ENCODE measurements at regions not wholly inside any gene's neighbourhood (a gene's known extent, or its start where the extent isn't known, plus 50 kb on each side); places are given as distances from the start of the nearest gene placed in this dataset.
"Not testable (repeated sequence)": the region's sequence is repeated elsewhere in the genome, so short reads cannot be mapped to it uniquely, and the experiment has no call there.

DNA sequence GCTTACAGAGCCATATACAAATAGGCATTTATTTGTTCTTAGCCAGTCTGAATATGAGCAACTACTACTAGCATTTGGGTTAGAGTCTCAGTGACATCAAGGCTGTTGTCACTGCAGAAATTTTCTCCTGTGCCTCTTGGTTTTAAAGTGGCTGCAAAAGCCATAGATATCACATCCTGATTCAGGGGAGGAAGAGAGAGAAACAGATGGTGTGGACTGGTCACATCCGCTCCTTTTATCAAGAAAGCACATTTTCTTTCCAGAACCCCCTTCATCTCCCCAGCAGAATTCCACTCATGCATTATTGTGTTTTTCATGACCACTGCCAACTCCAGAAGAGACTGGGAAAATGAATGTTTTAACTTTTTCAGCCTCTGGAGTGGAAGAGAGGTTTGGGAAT, 69.8 kb downstream of the PTTG1 start:
- no peak overlapping the region for H3K4me3 ChIP-seq (ENCODE audit: low read length)
- TF ChIP-seq, protein P1, sequence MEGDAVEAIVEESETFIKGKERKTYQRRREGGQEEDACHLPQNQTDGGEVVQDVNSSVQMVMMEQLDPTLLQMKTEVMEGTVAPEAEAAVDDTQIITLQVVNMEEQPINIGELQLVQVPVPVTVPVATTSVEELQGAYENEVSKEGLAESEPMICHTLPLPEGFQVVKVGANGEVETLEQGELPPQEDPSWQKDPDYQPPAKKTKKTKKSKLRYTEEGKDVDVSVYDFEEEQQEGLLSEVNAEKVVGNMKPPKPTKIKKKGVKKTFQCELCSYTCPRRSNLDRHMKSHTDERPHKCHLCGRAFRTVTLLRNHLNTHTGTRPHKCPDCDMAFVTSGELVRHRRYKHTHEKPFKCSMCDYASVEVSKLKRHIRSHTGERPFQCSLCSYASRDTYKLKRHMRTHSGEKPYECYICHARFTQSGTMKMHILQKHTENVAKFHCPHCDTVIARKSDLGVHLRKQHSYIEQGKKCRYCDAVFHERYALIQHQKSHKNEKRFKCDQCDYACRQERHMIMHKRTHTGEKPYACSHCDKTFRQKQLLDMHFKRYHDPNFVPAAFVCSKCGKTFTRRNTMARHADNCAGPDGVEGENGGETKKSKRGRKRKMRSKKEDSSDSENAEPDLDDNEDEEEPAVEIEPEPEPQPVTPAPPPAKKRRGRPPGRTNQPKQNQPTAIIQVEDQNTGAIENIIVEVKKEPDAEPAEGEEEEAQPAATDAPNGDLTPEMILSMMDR (conservative IDR thresholded peaks at IDR 0.05; ENCODE audit: low read length): no peak
- no peak for DNase-seq (ENCODE audit: low read depth)

DNA sequence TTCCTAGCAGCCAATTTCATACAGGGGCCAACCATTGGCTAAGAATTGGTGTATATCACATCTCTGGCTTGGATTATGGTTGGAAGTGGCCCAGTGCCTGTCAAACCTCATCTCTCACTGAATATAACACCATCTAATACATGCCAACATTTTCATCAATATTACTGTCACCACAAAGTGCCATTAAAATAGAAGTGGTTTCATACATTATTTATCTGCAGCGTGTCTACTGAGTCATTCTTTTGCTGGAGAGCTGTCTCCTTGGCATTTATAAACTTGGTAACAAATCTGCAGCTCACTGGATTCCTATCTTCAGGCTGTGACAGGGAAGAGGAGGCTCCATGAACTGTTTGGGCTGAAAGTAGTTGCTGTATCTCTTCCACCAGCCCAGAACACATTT, 70.9 kb downstream of the PTTG1 start:
- DNase-seq (ENCODE audit: low read depth): peak; percentile 28
- TF ChIP-seq, protein P1 (conservative IDR thresholded peaks at IDR 0.05; ENCODE audit: low read length): no peak
- H3K4me3 ChIP-seq (ENCODE audit: low read length): no peak overlapping the region

DNA sequence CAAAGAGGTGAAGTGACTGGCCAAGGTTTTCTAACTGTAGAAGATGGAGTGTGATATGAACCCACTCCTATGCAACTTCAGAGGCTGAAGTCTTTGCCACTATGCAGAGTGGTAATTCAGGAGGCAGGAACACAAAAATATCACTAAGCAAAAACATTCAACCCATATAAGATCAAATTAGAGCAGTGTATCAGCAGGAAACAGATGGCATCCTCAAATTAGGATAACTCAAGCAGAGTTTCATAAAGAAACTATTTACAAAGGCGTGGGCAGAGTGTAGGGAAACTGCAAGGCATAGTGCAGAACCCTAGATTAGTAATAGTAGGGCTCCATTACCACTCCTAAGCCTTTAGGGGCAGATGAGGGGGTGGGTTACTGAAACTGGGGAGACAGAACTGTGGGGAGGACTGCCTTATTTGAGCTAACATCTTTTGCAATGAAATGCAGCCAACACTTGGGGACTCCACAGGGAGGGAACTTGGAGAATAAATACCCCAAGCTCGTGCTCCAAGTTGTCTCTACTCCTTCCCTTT, 72.2 kb downstream of the PTTG1 start:
- H3K4me3 ChIP-seq (ENCODE audit: low read length): no peak overlapping the region
- TF ChIP-seq, protein P1 (conservative IDR thresholded peaks at IDR 0.05; ENCODE audit: low read length): no peak
- no peak for DNase-seq (ENCODE audit: low read depth)

DNA sequence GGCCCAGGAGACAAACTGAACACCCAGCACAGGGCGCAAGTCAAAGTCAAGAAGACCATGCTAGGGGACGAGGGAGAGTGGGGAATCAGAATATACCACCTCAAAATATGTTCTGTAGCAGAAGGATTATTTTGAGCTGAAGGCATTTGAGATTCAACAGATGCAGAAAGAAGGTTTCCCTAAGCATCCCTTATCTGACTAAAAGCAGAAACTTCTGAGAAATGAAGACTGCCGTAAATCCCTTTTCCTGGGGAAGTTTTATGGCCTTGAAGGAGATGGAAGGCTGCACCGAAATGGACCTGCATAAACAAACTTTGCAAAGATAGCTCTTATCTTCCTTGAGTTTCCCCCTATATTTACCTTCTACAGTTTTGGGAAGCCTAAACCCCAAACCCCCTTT, 72.8 kb downstream of the PTTG1 start:
- H3K4me3 ChIP-seq (ENCODE audit: low read length): no peak overlapping the region
- TF ChIP-seq, protein P1 (conservative IDR thresholded peaks at IDR 0.05; ENCODE audit: low read length): no peak
- DNase-seq (ENCODE audit: low read depth): no peak

DNA sequence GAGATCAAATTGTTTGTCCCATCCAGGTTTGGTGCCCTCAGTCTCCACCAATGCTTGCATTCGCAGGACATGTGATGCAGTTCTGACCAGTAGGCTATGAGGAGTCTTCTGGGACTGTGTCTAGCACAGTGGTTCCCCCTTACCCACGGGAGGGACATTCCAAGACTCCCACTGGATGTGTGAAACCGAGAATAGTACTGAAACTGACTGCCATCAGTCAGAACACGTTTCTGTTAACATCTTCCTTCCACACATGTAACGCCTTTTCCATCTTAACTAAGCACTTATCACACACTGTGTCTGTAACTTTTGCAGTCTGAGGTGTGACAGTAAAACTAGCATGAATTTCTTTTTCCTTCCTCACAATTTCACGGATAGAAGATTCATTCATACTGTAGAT, 74.7 kb downstream of the PTTG1 start:
- no peak overlapping the region for H3K4me3 ChIP-seq (ENCODE audit: low read length)
- no peak for DNase-seq (ENCODE audit: low read depth)
- TF ChIP-seq, protein P1 (conservative IDR thresholded peaks at IDR 0.05; ENCODE audit: low read length): no peak

DNA sequence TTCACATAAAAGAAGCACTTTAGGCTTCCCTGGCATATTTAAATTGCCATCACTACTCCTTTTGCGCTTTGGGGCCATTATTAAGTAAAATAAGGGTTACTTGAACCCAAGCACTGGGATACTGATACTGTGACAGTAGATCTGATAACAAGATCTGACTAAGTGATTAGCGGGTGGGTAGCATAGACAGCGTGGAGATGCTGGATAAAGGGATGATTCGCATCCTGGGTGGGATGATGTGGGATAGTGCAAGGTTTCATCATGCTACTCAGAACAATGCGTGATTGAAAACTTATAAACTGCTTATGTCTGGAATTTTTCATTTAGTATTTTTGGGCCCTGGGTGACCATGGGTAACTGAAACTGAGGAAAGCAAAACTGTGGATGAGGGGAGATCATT, 75.1 kb downstream of the PTTG1 start:
- no peak overlapping the region for H3K4me3 ChIP-seq (ENCODE audit: low read length)
- TF ChIP-seq, protein P1 (conservative IDR thresholded peaks at IDR 0.05; ENCODE audit: low read length): no peak
- peak; percentile 20 for DNase-seq (ENCODE audit: low read depth)

DNA sequence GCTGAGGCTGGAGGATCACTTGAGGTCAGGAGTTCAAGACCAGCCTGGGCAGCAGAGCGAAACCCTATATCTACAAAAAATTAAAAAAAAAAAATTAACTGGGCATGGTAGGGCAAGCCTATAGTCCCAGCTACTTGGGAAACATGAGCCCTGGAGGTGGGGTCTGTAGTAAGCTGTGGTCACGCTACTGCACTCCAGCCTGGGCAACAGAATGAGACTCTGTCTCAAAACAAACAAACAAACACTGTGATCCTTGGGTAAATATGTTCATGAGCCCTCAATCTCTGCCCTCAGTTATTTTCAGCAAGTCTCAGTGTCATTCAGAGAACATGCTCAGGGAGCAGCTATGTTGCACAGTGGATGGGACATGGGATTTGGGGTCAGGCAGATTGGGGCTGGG, 76.2 kb downstream of the PTTG1 start:
- TF ChIP-seq, protein P1 (conservative IDR thresholded peaks at IDR 0.05; ENCODE audit: low read length): no peak
- H3K4me3 ChIP-seq (ENCODE audit: low read length): no peak overlapping the region
- no peak for DNase-seq (ENCODE audit: low read depth)

DNA sequence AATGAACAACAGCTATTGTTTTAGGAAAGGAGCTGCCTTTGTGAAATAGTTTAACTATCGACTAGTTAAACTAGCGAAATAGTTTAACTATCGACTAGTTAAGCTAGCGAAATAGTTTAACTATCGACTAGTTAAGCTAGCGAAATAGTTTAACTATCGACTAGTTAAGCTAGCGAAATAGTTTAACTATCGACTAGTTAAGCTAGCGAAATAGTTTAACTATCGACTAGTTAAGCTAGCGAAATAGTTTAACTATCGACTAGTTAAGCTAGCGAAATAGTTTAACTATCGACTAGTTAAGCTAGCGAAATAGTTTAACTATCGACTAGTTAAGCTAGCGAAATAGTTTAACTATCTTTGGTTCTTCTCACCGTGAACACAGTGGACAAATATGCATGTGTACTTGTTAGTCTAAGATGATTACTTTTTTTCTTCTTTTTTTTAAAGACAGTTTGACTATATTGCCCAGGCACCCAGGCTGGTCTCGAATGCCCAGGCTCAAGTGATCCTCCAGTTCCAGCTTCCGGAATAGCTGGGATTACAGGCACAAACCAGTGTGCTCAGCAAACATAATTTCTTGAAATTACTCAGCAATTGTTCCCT, 76.9 kb downstream of the PTTG1 start:
- not testable (repeated sequence) for DNase-seq (ENCODE audit: low read depth); H3K4me3 ChIP-seq (ENCODE audit: low read length)

All from AG10803 (cell line).